ENCODE measurements at regions not wholly inside any gene's neighbourhood (a gene's known extent, or its start where the extent isn't known, plus 50 kb on each side); places are given as distances from the start of the nearest gene placed in this dataset.
A peak's percentile ranks its signal among the peaks of the same experiment; 100 is the strongest.

GRCh38 chrX:45630078-45630477, 429.4 kb upstream of the DIPK2B start:
- POLR2A ChIA-PET, result no interaction called here
- intact Hi-C loops (cut with micrococcal nuclease), result no loop called here
- Mint-ChIP-seq H3K27ac (no peak overlapping the region), H3K36me3 (ENCODE audit: low read depth) (no peaks in the 10 kb centered on the region), H3K4me3 (no peak overlapping the region), H3K27me3 (peaks cover under 1% of the 10 kb centered on the region), H3K9me3 (peaks cover 1% of the 10 kb centered on the region), H3K4me1 (ENCODE audit: low read depth) (peaks cover 5% of the 10 kb centered on the region)
- DNase-seq, result no peak
- CTCF ChIA-PET, result no interaction called here
- ATAC-seq, result no peak
- no peak for TF ChIP-seq CTCF (IDR thresholded peaks at IDR 0.05)

DNA sequence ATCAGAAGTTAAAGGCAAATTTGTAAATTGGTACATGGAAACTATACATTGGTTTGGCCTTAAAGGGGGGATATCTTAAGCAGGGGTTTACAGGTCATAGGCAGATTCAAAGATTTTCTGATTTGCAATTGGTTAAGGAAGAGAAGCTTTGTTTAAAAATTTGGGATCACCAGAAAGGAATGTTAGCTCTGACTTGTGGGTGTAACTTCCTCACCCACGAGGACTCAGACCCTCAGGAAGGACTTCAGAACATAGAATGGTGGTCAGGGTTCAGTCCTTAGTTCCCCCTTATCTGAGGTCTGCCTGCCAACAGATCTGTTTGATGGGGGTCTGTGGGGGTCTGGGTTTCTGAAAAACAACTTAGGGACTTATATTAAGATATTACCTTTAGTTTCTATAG, 427.4 kb upstream of the DIPK2B start:
- ATAC-seq (no peak), DNase-seq (no peak)
- Mint-ChIP-seq H3K36me3 (ENCODE audit: low read depth) (no peaks in the 10 kb centered on the region), H3K4me3 (no peak overlapping the region), H3K27ac (no peak overlapping the region), H3K27me3 (no peaks in the 10 kb centered on the region), H3K9me3 (peaks cover 1% of the 10 kb centered on the region), H3K4me1 (ENCODE audit: low read depth) (peaks cover 7% of the 10 kb centered on the region)
- CTCF ChIA-PET, result interaction anchor here (1.6 kb wide), 1 partner anchor 175 kb away, joined by 3 read pairs; no protein-coding TSS in a partner anchor
- TF ChIP-seq CTCF (IDR thresholded peaks at IDR 0.05), result no peak
- intact Hi-C loops (cut with micrococcal nuclease), result loop anchor here (10.0 kb wide), 1 partner anchor 127 kb away; no protein-coding TSS in a partner anchor
- POLR2A ChIA-PET, result interaction anchor here (0.6 kb wide), 1 partner anchor 363 kb away, joined by 3 read pairs; no protein-coding TSS in a partner anchor

DNA sequence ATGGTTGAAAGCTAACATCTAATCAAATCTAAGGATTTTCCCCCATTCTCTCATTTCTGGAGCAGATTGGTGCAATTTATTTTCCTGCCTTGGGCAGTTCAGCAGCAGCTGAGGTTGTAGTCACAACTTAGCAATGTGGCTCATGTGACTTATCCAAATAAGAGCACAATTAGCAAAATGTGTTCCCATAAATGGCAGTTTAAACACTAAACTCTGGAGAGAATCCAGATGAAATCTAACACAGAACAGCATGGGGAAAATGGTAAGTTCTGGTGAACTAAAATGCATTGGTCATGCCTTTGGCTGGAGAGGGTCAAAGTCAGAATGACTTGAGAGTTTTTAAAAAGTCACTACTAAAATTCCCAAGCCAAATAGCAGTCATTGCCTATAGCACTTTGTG, 422.6 kb upstream of the DIPK2B start:
- no peaks in the 10 kb centered on the region for H3K36me3 Mint-ChIP-seq (ENCODE audit: low read depth)

DNA sequence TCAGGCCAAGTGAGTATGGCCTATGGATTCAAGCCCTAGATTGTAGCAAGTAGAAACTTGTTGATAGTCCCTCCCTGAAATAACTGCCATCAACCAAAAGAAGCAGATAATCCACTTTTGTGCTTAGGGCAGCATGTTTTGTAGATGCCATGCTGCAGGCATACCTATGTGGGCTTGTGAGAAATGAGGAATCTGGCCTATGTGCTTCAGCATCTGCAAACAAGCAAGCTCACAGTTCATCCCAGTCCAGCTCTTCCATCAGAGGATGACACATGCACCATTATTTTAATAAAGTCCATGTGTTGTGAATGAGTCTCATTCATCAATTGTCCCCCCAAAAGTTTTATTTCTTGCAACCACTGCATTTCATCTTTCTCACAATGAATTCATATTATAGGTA, 421.9 kb upstream of the DIPK2B start:
- ATAC-seq (no peak), DNase-seq (no peak)
- ChIA-PET POLR2A (interaction anchor here (1.5 kb wide), 2 partner anchors 88 to 136 kb away, joined by 3 read pairs; no protein-coding TSS in a partner anchor), CTCF (no interaction called here)
- TF ChIP-seq CTCF (IDR thresholded peaks at IDR 0.05), result no peak
- intact Hi-C loops (cut with micrococcal nuclease), result loop anchor here (2.0 to 10.0 kb wide), 2 partner anchors 88 to 132 kb away; no protein-coding TSS in a partner anchor
- Mint-ChIP-seq H3K4me1 (ENCODE audit: low read depth) (peaks cover 17% of the 10 kb centered on the region), H3K9me3 (peaks cover 11% of the 10 kb centered on the region), H3K27me3 (no peaks in the 10 kb centered on the region), H3K4me3 (no peak overlapping the region), H3K27ac (peak overlapping the region; percentile 80), H3K36me3 (ENCODE audit: low read depth) (no peaks in the 10 kb centered on the region)

More for the DNA sequence above, 422.6 kb upstream of the DIPK2B start:
- no peak for ATAC-seq
- ChIA-PET POLR2A (interaction anchor here (1.5 kb wide), 1 partner anchor 87 kb away, joined by 3 read pairs; no protein-coding TSS in a partner anchor), CTCF (no interaction called here)
- peaks cover 20% of the 10 kb centered on the region for H3K4me1 Mint-ChIP-seq (ENCODE audit: low read depth)
- no peak for TF ChIP-seq CTCF (IDR thresholded peaks at IDR 0.05)
- H3K9me3 Mint-ChIP-seq, result peaks cover 9% of the 10 kb centered on the region
- intact Hi-C loops (cut with micrococcal nuclease), result loop anchor here (2.0 to 10.0 kb wide), 2 partner anchors 88 to 132 kb away; no protein-coding TSS in a partner anchor
- no peaks in the 10 kb centered on the region for H3K27me3 Mint-ChIP-seq
- no peak overlapping the region for H3K4me3 Mint-ChIP-seq
- H3K27ac Mint-ChIP-seq, result no peak overlapping the region
- DNase-seq, result no peak

DNA sequence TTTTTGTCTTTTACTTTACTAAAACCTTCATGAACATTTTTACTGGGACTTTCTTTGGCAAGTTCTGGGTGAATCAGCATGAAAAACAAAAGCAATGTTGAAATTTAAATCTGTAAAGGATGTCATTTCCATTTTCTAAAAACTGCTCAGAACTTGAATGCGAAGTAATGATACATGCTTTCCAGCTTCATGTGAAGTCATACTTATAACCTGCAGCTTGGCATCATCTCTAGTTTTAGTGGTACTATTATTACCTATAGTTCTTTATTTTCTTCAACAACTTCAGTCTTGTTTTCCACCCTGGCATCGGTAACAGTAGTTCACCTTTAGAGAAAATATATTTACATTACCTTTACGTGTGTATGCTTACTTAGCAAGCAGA, 421.4 kb upstream of the DIPK2B start:
- Mint-ChIP-seq H3K4me3 (no peak overlapping the region), H3K27me3 (no peaks in the 10 kb centered on the region), H3K9me3 (peaks cover 11% of the 10 kb centered on the region), H3K4me1 (ENCODE audit: low read depth) (peaks cover 17% of the 10 kb centered on the region), H3K27ac (peak overlapping the region; percentile 80), H3K36me3 (ENCODE audit: low read depth) (no peaks in the 10 kb centered on the region)
- CTCF ChIA-PET, result interaction anchor here (0.6 kb wide), 1 partner anchor 724 kb away, joined by 3 read pairs; no protein-coding TSS in a partner anchor
- no peak for DNase-seq
- TF ChIP-seq CTCF (IDR thresholded peaks at IDR 0.05), result no peak
- intact Hi-C loops (cut with micrococcal nuclease), result loop anchor here (2.0 to 10.0 kb wide), 2 partner anchors 89 to 133 kb away; no protein-coding TSS in a partner anchor
- peak; percentile 76 for ATAC-seq
- POLR2A ChIA-PET, result interaction anchor here (1.5 kb wide), 2 partner anchors 88 to 137 kb away, joined by 3 read pairs; no protein-coding TSS in a partner anchor
